Non-pigmented ciliary epithelial cell (primary cell): ENCODE measurements at regions not wholly inside any gene's neighbourhood (a gene's known extent, or its start where the extent isn't known, plus 50 kb on each side); places are given as distances from the start of the nearest gene placed in this dataset.

Experiments
- DNase-seq: peaks from one replicate; pipeline ENCODE4 v3.0.0-alpha.2; 2010; ENCODE audit warnings: low read depth

GRCh38 chr18:34639687-34640086, 70.4 kb upstream of the DTNA start:
- no peak for DNase-seq

- no peak for DNase-seq
Observed at GRCh38 chr18:34640276-34640675, 69.8 kb upstream of the DTNA start.

GRCh38 chr18:34643989-34644388, 66.1 kb upstream of the DTNA start:
- no peak for DNase-seq

GRCh38 chr18:34647251-34647650, 62.8 kb upstream of the DTNA start:
- no peak for DNase-seq

- DNase-seq = no peak
Observed at GRCh38 chr18:34648269-34648985, 61.7 kb upstream of the DTNA start.

GRCh38 chr18:34649080-34649479, 61.0 kb upstream of the DTNA start:
- DNase-seq = no peak

GRCh38 chr18:34650121-34650545, 60.0 kb upstream of the DTNA start:
- no peak for DNase-seq

- no peak for DNase-seq
Observed at GRCh38 chr18:34651586-34652369, 58.3 kb upstream of the DTNA start.

GRCh38 chr18:34655131-34655530, 55.0 kb upstream of the DTNA start:
- DNase-seq = no peak

- DNase-seq = no peak
Observed at GRCh38 chr18:34657860-34658500, 52.1 kb upstream of the DTNA start.

- DNase-seq = peak; percentile 95
Observed at GRCh38 chr18:34659579-34660517, 50.2 kb upstream of the DTNA start.
